PC-9 (cell line): ENCODE measurements at regions not wholly inside any gene's neighbourhood (a gene's known extent, or its start where the extent isn't known, plus 50 kb on each side); places are given as distances from the start of the nearest gene placed in this dataset.

ENCODE experiments used
- CTCF ChIP-seq: fragments of 200-600 bp; sonication (generic); conservative IDR thresholded peaks from 2 replicates; pipeline ENCODE4 v1.6.1; 2017; ENCODE audit warnings: mixed run types, antibody characterized with exemption, mild to moderate bottlenecking, moderate library complexity
- EZH2 ChIP-seq: fragments of 200-600 bp; sonication (generic); IDR thresholded peaks from 2 replicates; pipeline ENCODE4 v1.8.0; 2017; ENCODE audit warnings: antibody characterized with exemption, low read depth

GRCh38 chr22:48588878-48589450 is 1238.7 kb downstream of the BRD1 start:
- TF ChIP-seq CTCF = no peak
- no peak for TF ChIP-seq EZH2
